ENCODE measurements at regions not wholly inside any gene's neighbourhood (a gene's known extent, or its start where the extent isn't known, plus 50 kb on each side); places are given as distances from the start of the nearest gene placed in this dataset.

GRCh38 chrX:125378205-125378604, 58.5 kb downstream of the TEX13C start:
- Mint-ChIP-seq H3K4me3 (no peak overlapping the region), H3K27ac (no peak overlapping the region), H3K4me1 (no peaks in the 10 kb centered on the region), H3K9me3 (peaks cover 0 to 7% (median 2%) of the 10 kb centered on the region in 7 donors), H3K36me3 (no peaks in the 10 kb centered on the region), H3K27me3 (no peaks in the 10 kb centered on the region)
- DNase-seq = no peak
- no peak for ATAC-seq (ENCODE audit: low read depth in 2 of 2)

GRCh38 chrX:125378770-125379169, 59.1 kb downstream of the TEX13C start:
- Mint-ChIP-seq H3K4me1 (no peaks in the 10 kb centered on the region), H3K4me3 (no peak overlapping the region), H3K27ac (no peak overlapping the region), H3K9me3 (peaks cover 0 to 7% (median 2%) of the 10 kb centered on the region in 7 donors), H3K36me3 (no peaks in the 10 kb centered on the region), H3K27me3 (no peaks in the 10 kb centered on the region)
- no peak for ATAC-seq (ENCODE audit: low read depth in 2 of 2)
- DNase-seq = no peak

- ATAC-seq (ENCODE audit: low read depth in 2 of 2) = no peak
- no peak for DNase-seq
- Mint-ChIP-seq H3K36me3 (no peaks in the 10 kb centered on the region), H3K4me3 (no peak overlapping the region), H3K27ac (no peak overlapping the region), H3K27me3 (no peaks in the 10 kb centered on the region), H3K9me3 (peaks cover 0 to 4% (median 0%) of the 10 kb centered on the region in 7 donors), H3K4me1 (no peaks in the 10 kb centered on the region)
Measured at GRCh38 chrX:125382148-125382628, 62.5 kb downstream of the TEX13C start.

- Mint-ChIP-seq H3K27me3 (no peaks in the 10 kb centered on the region), H3K27ac (no peak overlapping the region), H3K4me3 (no peak overlapping the region), H3K4me1 (no peaks in the 10 kb centered on the region), H3K36me3 (no peaks in the 10 kb centered on the region), H3K9me3 (peaks cover 0 to 4% (median 0%) of the 10 kb centered on the region in 7 donors)
- no peak for DNase-seq
- no peak for ATAC-seq (ENCODE audit: low read depth in 2 of 2)
Measured at GRCh38 chrX:125382889-125383288, 63.2 kb downstream of the TEX13C start.

GRCh38 chrX:125384867-125385266, 65.2 kb downstream of the TEX13C start:
- H3K36me3 Mint-ChIP-seq = no peaks in the 10 kb centered on the region
- no peaks in the 10 kb centered on the region for H3K4me1 Mint-ChIP-seq
- ATAC-seq (ENCODE audit: low read depth in 2 of 2) (no peak), DNase-seq (no peak)
- H3K27ac Mint-ChIP-seq = no peak overlapping the region
- H3K9me3 Mint-ChIP-seq = peaks cover 0 to 4% (median 0%) of the 10 kb centered on the region in 7 donors
- no peak overlapping the region for H3K4me3 Mint-ChIP-seq
- H3K27me3 Mint-ChIP-seq = no peaks in the 10 kb centered on the region

GRCh38 chrX:125387945-125388344, 68.3 kb downstream of the TEX13C start:
- no peak for ATAC-seq (ENCODE audit: low read depth in 2 of 2)

GRCh38 chrX:125394449-125394848, 74.8 kb downstream of the TEX13C start:
- Mint-ChIP-seq H3K4me3 (no peak overlapping the region), H3K4me1 (no peaks in the 10 kb centered on the region), H3K27ac (no peak overlapping the region), H3K36me3 (no peaks in the 10 kb centered on the region), H3K27me3 (no peaks in the 10 kb centered on the region), H3K9me3 (peaks cover 0 to 14% (median 0%) of the 10 kb centered on the region in 7 donors)
- no peak for ATAC-seq (ENCODE audit: low read depth in 2 of 2)
- no peak for DNase-seq

More at GRCh38 chrX:125387945-125388344, 68.3 kb downstream of the TEX13C start:
- peaks cover 0 to 14% (median 2%) of the 10 kb centered on the region in 7 donors for H3K9me3 Mint-ChIP-seq
- H3K4me1 Mint-ChIP-seq = no peaks in the 10 kb centered on the region
- H3K27ac Mint-ChIP-seq = no peak overlapping the region
- no peaks in the 10 kb centered on the region for H3K36me3 Mint-ChIP-seq
- no peak for DNase-seq
- no peak overlapping the region for H3K4me3 Mint-ChIP-seq
- no peaks in the 10 kb centered on the region for H3K27me3 Mint-ChIP-seq

- Mint-ChIP-seq H3K27me3 (no peaks in the 10 kb centered on the region), H3K9me3 (peaks cover 0 to 10% (median 0%) of the 10 kb centered on the region in 7 donors), H3K36me3 (no peaks in the 10 kb centered on the region), H3K27ac (no peak overlapping the region), H3K4me1 (no peaks in the 10 kb centered on the region), H3K4me3 (no peak overlapping the region)
- ATAC-seq (ENCODE audit: low read depth in 2 of 2) (no peak), DNase-seq (no peak)
Measured at GRCh38 chrX:125395626-125396025, 76.0 kb downstream of the TEX13C start.

GRCh38 chrX:125398959-125399440, 79.3 kb downstream of the TEX13C start:
- Mint-ChIP-seq H3K27me3 (no peaks in the 10 kb centered on the region), H3K4me1 (no peaks in the 10 kb centered on the region), H3K9me3 (peaks cover 0 to 3% (median 0%) of the 10 kb centered on the region in 7 donors), H3K27ac (no peak overlapping the region), H3K4me3 (no peak overlapping the region), H3K36me3 (no peaks in the 10 kb centered on the region)
- ATAC-seq (ENCODE audit: low read depth in 2 of 2) (no peak), DNase-seq (no peak)

GRCh38 chrX:125402807-125403206, 83.1 kb downstream of the TEX13C start:
- Mint-ChIP-seq H3K27ac (no peak overlapping the region), H3K27me3 (no peaks in the 10 kb centered on the region), H3K9me3 (peaks cover 0 to 6% (median 2%) of the 10 kb centered on the region in 7 donors), H3K4me3 (no peak overlapping the region), H3K4me1 (no peaks in the 10 kb centered on the region), H3K36me3 (no peaks in the 10 kb centered on the region)
- ATAC-seq (ENCODE audit: low read depth in 2 of 2) = no peak
- no peak for DNase-seq

- Mint-ChIP-seq H3K27ac (no peak overlapping the region), H3K36me3 (no peaks in the 10 kb centered on the region), H3K4me3 (no peak overlapping the region), H3K27me3 (no peaks in the 10 kb centered on the region), H3K9me3 (peaks cover 0 to 11% (median 3%) of the 10 kb centered on the region in 7 donors), H3K4me1 (no peaks in the 10 kb centered on the region)
- ATAC-seq (ENCODE audit: low read depth in 2 of 2) (no peak), DNase-seq (no peak)
Measured at GRCh38 chrX:125404667-125405160, 85.0 kb downstream of the TEX13C start.

GRCh38 chrX:125405339-125405738, 85.7 kb downstream of the TEX13C start:
- no peak overlapping the region for H3K27ac Mint-ChIP-seq
- no peaks in the 10 kb centered on the region for H3K36me3 Mint-ChIP-seq
- H3K4me1 Mint-ChIP-seq = no peaks in the 10 kb centered on the region
- ATAC-seq (ENCODE audit: low read depth in 2 of 2) = no peak
- no peak for DNase-seq
- H3K4me3 Mint-ChIP-seq = no peak overlapping the region
- H3K27me3 Mint-ChIP-seq = no peaks in the 10 kb centered on the region
- H3K9me3 Mint-ChIP-seq = peaks cover 0 to 14% (median 3%) of the 10 kb centered on the region in 7 donors

- H3K27me3 Mint-ChIP-seq = no peaks in the 10 kb centered on the region
- H3K36me3 Mint-ChIP-seq = no peaks in the 10 kb centered on the region
- DNase-seq = no peak
- no peak for ATAC-seq (ENCODE audit: low read depth in 2 of 2)
- H3K4me3 Mint-ChIP-seq = no peak overlapping the region
- no peaks in the 10 kb centered on the region for H3K4me1 Mint-ChIP-seq
- peaks cover 0 to 14% (median 2%) of the 10 kb centered on the region in 7 donors for H3K9me3 Mint-ChIP-seq
- H3K27ac Mint-ChIP-seq = no peak overlapping the region
Measured at GRCh38 chrX:125407314-125407713, 87.6 kb downstream of the TEX13C start.

GRCh38 chrX:125420809-125421208, 101.1 kb downstream of the TEX13C start:
- ATAC-seq (ENCODE audit: low read depth in 2 of 2) = no peak
- no peaks in the 10 kb centered on the region for H3K27me3 Mint-ChIP-seq
- H3K4me1 Mint-ChIP-seq = no peaks in the 10 kb centered on the region
- no peaks in the 10 kb centered on the region for H3K36me3 Mint-ChIP-seq
- H3K4me3 Mint-ChIP-seq = no peak overlapping the region
- no peak overlapping the region for H3K27ac Mint-ChIP-seq
- no peak for DNase-seq
- peaks cover 0 to 3% (median 0%) of the 10 kb centered on the region in 7 donors for H3K9me3 Mint-ChIP-seq

- no peak for ATAC-seq (ENCODE audit: low read depth in 2 of 2)
- no peak overlapping the region for H3K4me3 Mint-ChIP-seq
- H3K36me3 Mint-ChIP-seq = no peaks in the 10 kb centered on the region
- no peaks in the 10 kb centered on the region for H3K4me1 Mint-ChIP-seq
- peaks cover 0 to 3% (median 0%) of the 10 kb centered on the region in 7 donors for H3K9me3 Mint-ChIP-seq
- no peak overlapping the region for H3K27ac Mint-ChIP-seq
- H3K27me3 Mint-ChIP-seq = no peaks in the 10 kb centered on the region
- no peak for DNase-seq
Measured at GRCh38 chrX:125422986-125423385, 103.3 kb downstream of the TEX13C start.

Measured in naive B cell (primary cell).